Head of caudate nucleus (tissue), 42 donors: ENCODE measurements at regions not wholly inside any gene's neighbourhood (a gene's known extent, or its start where the extent isn't known, plus 50 kb on each side); places are given as distances from the start of the nearest gene placed in this dataset.
A peak's percentile ranks its signal among the peaks of the same experiment; 100 is the strongest.

Source experiments
- DNase-seq, 42 donors: peaks; one replicate each; pipeline versions ENCODE4 v3.0.0 to v3.0.0-alpha.2; 2020 to 2021; ENCODE audit warnings: mixed read lengths in 7 of 42
- intact Hi-C: fragments of 100-400 bp; cut with DNase I; formaldehyde crosslinking; loops from one replicate; pipeline ENCODE4 v1.15.0; 2022

DNA sequence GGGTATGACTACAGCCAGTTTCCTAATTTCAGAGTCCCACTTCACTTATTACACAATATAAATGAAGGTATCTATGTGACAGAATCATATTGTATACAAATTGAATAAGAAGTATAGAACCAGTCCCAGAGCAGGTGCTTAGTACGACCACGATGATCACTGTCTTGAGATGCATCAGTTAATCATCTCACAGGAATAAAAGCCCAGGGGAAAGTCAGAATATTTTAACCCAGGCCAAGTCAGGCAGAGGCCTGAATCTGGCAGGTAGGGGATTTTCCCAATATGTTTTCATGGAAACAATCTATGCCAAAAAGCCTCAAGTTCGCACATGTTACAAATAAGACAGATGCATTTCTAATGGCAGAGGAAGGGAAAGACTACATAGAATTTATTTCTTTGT is 758.4 kb downstream of the BCL11B start:
- DNase-seq, result no peak
- intact Hi-C loops, result no loop called here

DNA sequence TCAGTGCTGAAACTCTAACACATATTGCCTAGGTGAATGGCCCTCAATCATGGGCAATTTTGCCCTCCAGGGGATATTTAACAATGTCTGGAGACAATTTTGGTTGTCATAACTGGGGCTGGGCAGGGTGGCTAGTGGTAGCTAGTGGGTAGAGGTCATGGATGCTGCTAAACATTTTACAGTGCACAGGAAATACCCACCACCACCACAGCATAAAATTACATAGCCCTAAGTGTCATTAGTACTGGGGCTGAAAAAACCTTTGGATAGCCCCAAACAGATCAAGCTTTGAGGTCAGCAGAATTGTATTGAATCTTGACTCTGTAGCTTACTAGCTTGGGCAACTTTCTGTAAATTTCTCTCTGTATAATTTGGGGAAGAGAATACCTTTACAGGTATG is 758.0 kb downstream of the BCL11B start:
- no peak for DNase-seq
- intact Hi-C loops, result no loop called here

DNA sequence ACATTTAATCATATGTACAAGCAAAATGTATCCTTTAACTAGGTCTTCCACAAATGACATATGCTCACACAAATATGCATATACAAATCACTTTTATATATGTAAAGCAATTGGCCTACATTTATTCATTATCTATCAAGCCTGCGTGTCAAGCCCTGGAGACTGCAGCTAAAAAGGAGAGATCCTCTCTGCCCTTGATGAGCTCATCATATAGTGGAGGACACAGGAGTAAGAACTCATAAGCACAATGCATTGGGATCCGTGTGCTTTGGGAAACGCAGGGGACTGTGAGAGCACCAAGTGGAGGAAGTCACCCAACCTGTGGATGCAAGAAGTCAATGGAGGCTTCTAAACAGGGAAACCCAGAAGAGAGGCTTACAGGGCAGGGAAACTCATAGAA is 735.7 kb downstream of the BCL11B start:
- no peak for DNase-seq
- intact Hi-C loops, result no loop called here

DNA sequence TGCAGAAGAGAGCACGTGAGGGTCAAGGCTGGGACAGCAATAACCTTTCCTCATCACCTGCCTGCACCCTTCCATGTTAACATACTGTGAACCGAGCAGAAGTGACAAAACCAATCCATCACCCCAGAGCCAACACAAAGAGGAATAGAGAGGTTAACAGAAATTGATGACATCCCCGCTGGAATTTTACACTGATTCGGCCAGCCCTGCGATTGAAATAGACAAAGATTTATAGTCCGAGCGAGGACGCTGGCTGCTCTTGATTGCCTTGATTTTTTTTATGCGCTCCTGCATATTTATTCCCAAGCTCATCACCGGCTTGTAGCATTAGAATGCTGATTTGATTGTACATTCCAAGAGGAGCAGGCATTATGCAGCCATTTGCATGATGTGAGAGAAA is 729.7 kb downstream of the BCL11B start:
- intact Hi-C loops, result no loop called here
- no peak for DNase-seq

DNA sequence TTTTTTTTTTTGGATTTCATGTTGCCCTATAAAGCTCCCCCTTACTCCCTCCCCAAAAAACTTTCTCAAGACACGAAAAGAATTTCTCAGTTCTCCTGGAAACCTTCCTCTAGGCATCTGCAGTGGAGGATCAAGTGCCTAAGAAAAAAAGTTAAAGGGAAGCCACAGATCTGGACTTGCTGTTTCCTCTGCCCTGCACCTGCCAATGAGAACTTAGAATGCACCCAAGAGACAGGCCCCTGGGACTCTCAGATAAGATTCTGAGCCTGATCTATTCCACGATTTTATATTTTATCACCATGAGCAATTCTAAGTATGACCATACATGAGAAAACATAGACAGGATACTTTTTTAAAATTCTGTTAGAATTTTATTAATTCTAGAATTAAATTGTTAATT is 728.9 kb downstream of the BCL11B start:
- DNase-seq, result no peak
- intact Hi-C loops, result no loop called here

DNA sequence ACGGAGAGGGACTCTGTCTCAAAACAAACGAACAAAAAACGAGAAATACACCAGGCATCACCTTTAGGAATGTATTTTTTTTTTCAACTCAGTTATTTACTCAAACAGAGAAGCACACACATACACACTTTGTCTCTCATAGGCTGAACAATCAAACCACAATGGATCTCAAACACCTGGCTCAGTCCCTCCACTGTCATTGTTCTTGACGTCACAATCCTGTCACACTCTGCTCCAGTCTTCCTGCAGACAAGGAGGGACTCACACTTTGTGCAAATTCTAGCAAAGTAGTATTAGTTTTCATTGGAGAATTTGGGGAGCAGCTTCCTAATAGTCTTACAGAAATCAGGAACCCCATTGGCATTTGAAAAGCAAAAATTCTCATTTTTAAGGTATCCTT is 727.8 kb downstream of the BCL11B start:
- intact Hi-C loops, result no loop called here
- no peak for DNase-seq

DNA sequence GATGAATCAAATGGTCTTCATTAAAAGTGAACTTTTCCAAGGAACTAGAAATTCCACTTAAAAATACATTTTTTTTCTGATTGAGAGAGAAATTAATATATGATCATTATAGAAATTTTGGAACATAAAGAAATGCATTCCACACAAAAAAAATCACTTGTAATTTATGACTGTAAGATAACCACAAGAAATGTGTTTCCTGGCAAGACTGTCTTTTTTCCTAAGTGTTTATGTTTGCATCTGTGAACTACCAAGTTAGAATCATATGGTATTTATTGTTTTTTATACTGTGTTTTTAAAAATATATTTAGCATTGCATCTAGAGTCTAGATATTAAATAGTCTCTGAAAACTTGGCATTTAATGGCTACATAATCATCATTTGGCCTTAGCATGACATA is 726.8 kb downstream of the BCL11B start:
- DNase-seq, result no peak
- intact Hi-C loops, result no loop called here

DNA sequence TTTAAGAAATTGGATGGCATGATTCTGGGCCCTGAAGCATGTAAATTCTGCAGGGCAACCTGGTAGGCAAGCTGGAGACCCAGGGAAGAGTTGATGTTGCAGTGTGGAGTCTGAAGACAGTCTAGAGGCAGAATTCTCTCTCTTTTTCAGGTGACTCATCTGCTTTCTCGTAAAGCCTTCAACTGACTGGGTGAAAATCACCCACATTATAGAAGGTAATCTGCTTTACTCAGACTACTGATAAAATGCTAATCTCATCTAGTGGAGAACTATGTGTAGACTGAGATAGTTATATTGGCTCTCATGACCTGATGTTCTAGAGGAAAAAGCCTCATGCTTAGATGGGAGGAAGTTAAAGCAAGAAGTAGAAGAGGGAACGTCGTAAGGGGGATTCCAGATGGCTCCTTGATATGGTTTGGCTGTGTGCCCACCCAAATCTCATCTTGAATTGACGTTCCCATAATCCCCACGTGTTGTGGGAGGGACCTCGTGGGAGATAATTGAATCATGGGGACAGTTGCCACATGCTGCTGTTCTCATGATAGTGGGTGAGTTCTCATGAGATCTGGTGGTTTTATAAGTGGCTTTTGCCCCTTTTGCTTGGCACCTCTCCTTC is 723.8 kb downstream of the BCL11B start:
- intact Hi-C loops, result no loop called here
- DNase-seq, result peak in 1 of 42 donors; percentile 9

DNA sequence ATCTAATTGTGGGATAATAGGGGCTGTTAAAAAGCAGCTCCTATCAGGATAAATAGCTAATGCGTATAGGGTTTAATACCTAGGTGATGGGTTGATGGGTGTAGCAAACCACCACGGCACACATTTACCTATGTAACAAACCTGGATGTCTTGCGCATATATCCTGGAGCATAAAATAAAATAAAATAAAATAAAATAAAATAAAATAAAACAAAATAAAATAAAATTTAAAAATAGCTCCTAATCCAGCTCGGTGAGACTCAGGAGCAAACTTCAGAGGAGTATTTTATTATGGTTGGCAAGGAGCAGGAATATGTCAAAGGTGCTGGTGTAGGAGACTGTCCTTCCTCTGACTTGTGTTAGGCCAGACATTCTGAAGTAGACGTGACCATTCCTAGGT is 721.0 kb downstream of the BCL11B start:
- intact Hi-C loops, result no loop called here
- DNase-seq, result no peak

DNA sequence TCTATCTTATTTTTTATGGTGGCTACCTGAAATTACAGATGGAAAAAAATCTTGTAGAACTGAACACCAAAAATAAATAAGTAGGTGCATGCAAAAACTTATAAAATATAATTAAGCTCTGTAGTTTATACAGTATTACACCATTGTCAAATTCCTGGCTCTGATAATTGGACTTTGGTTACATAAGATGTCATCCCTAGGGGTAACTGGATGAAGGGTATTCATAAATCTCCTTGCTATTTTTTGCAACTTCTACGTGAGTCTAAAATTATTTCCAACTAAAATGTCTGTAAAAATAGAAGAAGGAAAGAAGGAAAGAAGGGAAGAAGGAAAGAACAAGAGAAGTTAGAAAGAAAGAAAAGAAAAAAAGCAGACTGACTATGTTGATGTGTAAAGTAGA is 716.6 kb downstream of the BCL11B start:
- DNase-seq, result no peak
- intact Hi-C loops, result no loop called here

DNA sequence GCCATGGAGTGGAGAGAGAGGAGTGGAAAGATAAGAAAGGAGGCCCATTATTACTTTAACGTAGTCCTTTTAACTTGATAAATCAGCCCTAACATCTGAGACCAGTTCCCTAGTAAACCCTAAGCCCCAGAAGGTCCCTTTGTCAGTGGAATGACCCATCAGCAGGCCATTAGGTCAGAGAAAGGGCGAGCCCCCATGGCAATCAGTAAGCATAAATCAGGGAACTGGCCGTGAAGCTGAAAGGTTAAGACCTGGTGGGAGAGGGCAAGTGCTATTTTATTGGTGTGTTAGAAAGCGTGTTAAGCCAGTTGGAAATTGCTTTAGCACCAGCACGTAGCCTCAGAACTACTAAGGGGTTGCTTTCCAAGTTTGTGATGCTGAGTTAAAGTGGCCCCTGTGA is 708.0 kb downstream of the BCL11B start:
- intact Hi-C loops, result no loop called here
- no peak for DNase-seq

DNA sequence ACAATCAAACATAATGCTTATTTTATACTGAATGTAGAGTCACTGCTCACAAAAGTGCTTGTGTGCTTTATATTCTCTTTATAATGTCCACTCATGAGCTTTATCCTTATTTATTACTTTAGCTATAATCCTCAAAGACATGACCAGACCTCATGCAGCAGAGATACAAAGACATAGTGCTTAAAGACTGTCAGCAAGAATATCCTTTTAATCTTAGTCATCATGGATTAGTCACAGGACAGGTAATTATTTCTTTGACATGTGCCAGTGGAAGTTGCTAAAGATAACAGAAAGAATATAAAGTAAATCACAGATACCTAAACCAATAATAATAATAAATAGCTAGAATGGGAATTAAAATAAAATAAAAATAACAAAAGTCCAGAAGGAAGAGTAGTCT is 707.5 kb downstream of the BCL11B start:
- intact Hi-C loops, result no loop called here
- DNase-seq, result no peak

DNA sequence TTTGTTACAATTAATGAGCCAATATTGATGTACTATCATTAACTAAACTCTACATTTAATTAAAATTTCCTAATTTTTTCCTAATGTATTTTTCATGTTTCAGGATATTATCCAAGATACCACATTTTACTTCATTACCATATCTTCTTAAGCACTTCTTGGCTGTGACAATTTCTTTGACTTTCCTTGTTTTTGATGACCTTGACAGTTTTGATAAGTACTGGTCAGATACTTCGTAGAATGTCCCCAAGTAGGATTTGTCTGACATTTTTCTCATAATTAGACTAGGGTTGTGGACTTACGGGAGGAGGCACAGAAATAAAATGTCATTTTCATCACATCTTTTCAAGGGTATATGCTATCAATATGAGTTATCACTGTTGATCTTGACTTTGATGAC is 700.9 kb downstream of the BCL11B start:
- intact Hi-C loops, result no loop called here
- DNase-seq, result no peak

DNA sequence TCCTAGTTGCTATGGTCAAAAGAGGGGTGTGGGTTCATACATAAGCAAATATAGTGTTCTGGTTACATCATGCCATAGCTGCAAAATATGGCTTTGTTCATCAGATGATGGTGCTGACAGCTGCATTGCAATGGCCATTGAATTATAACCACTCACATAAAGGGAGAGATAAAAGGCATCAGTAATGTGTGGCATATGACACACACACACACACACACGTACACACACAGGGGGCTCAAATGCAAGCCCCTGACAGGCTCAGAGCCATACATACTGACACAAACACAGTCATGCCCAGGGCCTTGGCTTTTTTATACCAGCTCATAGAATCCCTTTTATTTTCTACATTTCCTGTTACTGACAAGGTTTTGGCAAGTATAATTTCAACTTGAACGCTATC is 698.9 kb downstream of the BCL11B start:
- intact Hi-C loops, result no loop called here
- no peak for DNase-seq

DNA sequence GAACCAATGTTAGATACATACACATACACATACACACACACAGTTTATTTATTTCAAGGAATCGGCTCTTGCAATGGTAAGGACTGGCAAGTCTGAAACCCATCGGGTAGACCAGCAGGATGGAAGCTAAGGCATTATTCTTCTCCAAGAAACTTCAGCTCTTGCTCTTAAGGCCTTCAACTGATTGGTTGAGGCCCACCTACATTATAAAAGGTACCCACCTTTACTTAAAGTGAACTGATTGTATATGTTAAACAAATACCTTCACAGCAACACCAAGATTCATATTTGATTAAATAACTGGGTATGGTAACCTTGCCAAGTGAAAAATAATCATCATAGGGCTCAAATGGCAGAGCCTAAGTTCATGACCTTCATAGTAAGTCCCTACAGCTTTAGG is 695.5 kb downstream of the BCL11B start:
- no peak for DNase-seq

DNA sequence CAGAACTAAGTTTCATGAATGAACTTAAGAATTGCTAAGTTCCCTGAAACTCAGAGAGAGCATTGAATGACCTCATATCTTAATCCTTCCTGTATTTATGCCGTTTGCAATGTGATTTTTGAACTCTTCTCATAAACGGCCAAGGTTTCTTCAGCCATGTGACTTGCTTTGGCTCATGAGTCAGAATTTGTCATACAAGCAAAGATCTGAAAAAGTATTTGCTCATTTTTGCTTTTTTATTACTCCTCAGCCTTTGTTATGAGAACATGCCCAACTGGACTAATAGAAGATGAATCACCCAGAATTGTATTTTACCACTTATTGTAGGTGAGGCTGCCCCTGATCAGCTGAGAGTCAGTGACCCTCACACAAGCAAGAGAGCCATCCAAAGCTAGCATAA is 693.8 kb downstream of the BCL11B start:
- intact Hi-C loops, result no loop called here
- no peak for DNase-seq

More for the DNA sequence above, 695.5 kb downstream of the BCL11B start:
- intact Hi-C loops, result no loop called here

DNA sequence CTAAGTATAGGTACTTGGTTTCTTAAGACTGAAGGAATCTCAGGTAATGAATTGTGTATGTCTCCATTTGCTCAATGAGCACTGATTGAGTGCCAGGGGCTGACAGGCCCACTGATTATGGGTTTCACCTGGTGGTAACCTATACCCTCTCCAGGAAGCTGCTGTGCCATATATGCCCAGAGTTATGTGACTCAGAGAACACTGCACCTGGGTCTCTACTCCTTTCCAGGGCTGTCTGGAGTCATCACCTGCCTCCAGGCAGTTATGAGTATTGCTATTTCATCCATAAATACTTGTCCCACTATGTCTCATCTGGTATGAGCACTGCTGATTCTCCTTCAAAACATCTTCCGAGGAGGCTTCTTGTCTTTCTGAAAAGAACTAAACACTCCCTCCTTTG is 692.9 kb downstream of the BCL11B start:
- no peak for DNase-seq
- intact Hi-C loops, result no loop called here

DNA sequence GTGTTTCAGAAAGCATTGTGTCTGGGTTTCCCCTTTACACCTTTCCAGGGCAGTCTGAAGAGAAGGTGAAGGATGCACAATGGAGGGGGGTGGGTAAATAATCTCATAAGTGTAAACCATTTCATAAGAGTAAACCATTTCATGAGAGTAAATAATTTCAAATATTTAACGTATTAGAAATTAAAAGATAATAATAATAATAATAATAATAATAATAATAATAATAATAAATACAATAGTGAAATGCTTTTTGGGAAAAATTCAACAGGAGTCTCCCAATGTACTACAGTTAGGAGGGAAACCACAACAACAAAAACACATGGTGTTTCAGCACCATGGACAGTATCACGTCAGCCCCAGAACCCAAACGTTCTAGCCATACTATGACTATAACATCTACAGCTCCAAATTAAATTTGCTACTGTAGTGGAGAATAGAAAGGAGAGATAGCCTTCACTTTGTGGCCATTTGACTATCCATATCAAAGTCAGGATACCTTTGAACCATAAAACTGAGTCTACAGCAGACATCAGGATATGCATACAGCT is 691.8 kb downstream of the BCL11B start:
- no peak for DNase-seq
- intact Hi-C loops, result no loop called here

DNA sequence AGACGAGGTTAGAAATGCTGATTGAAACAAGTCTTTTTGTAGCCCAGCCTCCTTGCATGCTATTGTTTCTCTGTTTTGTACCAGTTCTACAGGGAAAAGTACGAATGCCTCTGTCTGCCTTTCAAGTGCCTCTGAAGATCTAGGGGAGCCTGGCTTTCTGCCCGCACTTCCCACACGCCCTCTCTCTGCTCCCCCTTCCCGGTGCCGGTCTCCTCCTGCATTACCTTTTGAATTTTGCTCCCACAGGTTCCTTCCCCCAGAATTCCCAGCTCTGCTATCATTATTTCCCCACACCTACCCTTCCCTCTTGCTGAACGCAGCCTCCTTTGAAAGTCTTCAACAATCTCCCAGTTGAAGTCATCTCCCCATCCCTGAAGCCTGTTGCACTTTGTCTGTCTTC is 689.7 kb downstream of the BCL11B start:
- intact Hi-C loops, result no loop called here
- DNase-seq, result peak in 41 of 42 donors; percentile 27 to 91 (median 68)

DNA sequence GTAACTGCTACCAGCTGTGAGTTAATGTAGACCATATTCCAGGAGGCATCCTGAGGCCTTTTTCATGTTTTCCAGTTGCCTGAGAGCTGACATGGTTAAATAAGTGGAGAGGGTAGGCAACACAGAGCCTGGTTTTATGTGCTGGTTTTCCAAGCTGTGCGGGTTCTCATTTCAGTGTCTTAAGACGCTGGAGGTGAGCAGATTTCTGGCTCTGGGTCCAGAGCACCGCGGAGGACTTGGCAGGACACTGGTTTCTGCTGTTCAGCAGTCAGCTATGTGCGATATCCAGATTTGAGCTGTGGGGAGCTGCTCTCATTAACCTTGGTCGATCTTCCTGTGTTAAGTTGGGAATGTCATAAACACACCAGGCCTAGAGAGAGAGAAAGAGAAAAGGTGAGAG is 680.8 kb downstream of the BCL11B start:
- DNase-seq, result no peak
- intact Hi-C loops, result no loop called here

DNA sequence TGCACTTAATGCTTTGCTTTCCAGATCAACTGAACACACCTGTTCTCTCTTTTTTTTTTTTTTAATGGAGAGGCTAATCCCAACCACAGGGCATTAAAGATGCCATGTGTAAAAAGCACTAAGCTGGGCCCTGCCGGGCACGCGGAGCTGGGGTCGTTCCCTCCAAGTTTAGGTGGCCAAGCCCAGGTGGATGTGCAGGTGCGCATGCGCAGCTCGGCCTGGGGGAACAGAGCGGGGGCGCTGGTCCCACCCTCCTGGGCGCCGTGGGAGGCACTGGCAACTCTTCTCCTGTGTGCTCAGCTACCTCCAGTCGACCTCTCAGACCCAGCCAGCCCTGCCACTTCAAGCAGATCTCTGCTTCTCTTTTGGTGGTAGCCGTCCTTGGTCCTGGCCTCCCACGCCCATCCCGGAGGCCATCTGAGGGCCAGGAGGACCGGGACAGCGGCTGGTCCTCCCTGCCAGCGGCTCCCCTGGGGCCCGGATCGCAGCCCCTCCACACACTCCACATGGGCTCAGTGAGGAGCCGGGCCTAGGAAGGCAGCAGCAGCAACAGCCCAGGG is 679.3 kb downstream of the BCL11B start:
- intact Hi-C loops, result loop anchor here (2.0 kb wide), 1 partner anchor 40 kb away; no protein-coding TSS in a partner anchor
- peak in 1 of 42 donors; percentile 37 for DNase-seq
